SHP77 treated with DMSO at 0.1 percent for 48 hours (cell line): ENCODE measurements at regions not wholly inside any gene's neighbourhood (a gene's known extent, or its start where the extent isn't known, plus 50 kb on each side); places are given as distances from the start of the nearest gene placed in this dataset.

ENCODE experiments used
- DNase-seq: peaks from one replicate; lab custom pipeline; 2025; lab: John Stamatoyannopoulos, UW

GRCh38 chr9:118059484-118060278, 355.5 kb downstream of the TLR4 start:
- DNase-seq: no peak

DNA sequence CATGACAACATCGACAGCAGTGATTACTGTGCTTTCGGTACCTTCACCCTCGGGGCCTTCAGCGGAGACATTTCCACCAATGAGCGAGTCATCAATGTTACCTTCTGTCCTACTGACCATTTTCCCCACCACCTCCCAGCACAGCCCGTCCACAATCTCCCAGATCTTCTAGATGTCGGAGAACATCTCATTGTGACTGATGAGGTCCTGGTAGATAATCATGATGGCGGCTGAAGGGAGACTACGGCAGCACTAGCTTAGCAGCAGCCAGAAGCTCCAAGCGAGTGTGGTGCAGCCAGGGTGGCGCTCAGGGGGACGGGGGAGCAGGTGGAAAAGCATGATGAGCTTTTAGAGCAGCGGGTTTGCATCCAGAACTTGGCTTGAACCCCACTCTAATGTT, 379.0 kb downstream of the TLR4 start:
- no peak for DNase-seq

DNA sequence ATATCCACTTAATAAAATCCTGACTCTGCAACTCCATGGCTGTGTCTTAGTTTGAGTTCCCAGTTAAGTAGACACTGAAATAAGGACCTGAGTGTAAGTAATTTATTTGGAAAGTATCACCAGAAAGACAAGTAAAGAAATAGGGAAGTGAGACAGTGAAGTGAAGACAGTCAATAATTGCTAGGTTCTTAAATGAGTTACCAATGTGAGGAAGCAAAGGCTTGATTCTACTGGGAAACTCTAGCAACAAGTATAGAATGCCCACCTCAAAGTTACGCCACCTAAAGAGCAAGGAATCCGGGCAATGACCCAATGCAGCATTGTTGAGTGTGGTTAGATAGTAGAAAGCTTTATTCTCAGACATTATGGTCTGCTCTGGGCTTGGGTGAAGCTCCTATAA, 383.9 kb downstream of the TLR4 start:
- no peak for DNase-seq

- DNase-seq: no peak
These were observed 387.0 kb downstream of the TLR4 start for GRCh38 chr9:118091226-118091625.

DNA sequence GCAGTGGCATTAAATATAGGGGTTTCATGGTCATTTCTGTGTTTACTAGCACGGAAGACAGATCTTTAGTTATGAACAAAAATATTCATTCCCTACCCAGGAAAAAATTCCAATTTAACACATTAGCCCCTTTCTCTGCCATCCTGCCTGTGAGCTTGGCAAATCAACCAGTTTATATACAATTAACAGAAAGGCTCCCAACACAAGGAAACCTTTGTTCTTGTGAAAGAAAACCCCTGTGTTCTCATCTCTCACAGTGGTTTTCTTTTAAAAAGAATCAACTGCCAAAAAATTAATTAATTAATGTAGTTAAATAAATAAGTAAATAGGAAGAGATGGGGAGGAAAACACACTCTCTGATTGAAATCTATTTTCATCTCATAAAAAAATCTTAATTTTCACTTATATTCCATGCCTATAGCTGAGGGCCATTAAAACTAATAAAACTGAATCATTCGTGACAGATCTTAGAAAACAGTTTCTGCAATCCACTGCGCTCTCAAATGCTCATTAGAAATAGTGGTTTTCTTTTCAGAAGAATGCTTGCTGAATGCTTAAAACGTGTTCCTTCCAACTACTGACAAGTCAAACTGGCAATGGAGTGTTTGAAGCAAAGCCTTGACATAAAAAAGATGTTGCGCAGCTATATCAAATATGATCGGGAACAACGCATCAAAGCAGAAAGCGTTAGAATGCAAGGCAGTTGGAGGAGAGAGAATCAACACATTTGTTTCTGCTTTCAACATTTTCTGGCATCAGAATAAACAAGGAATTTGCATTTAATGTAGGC, 387.7 kb downstream of the TLR4 start:
- no peak for DNase-seq

- DNase-seq: no peak
These were observed 390.2 kb downstream of the TLR4 start for GRCh38 chr9:118094387-118094786.

DNA sequence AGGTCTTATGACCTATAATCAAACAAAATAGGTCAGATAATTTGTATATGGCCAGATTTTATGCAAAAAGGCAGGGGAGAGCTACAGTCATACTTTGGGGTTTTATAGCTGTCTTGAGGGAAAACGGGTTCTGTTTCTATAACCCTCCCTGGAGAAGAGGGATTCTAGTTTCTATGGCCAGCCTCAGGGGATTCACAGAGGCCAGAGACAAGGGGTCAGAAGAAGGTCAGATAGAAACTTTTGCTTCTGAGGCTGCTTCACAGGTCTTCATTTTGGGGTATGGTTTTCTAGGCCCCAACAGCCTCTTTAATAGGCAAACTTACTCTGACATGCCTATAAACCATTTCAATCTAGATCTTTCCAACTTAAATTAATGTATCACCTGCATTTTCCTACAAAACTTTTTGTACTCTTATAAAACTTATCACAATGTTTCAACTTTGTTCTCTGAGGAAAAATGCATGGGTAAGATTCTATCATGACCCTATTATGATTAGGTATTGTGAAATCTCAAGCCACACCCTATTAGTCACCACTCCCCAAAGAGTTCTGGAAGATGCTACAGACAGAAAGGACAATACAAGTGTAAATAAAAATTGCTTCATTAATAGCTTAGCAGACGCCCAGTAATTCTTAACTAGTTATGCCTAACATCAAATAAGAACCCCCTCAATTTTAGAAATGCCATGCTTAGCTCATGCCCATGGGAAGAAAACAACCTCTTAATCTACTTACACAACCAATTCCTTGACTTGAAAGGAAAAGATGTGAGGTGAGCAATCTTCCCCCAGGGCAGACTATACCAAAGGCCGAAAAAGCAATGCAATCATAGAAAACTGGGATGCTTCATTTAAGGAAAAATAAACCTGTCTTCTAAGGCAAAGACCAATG, 396.6 kb downstream of the TLR4 start:
- no peak for DNase-seq

GRCh38 chr9:118104363-118104762, 400.2 kb downstream of the TLR4 start:
- no peak for DNase-seq

DNA sequence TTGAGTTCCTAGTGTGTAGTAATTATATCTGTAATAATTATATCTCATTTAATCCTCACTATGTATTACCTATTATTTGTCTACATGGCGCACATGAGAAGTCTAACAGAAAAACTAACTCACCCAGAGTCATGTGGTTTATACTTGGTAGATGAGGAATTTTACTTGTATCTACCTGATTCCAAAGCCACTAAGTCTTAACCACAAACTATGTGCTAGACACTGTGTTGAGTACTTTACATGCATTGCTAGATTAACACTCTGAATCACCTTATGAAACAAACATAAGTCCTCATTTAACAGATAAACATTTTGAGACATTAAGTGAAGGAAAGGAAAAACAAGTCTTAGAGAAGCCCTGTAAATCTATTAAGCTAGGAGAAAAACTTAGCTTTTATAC, 404.8 kb downstream of the TLR4 start:
- no peak for DNase-seq

- no peak for DNase-seq
These were observed 405.3 kb downstream of the TLR4 start for GRCh38 chr9:118109542-118109941.

GRCh38 chr9:118121361-118121760, 417.2 kb downstream of the TLR4 start:
- no peak for DNase-seq

DNA sequence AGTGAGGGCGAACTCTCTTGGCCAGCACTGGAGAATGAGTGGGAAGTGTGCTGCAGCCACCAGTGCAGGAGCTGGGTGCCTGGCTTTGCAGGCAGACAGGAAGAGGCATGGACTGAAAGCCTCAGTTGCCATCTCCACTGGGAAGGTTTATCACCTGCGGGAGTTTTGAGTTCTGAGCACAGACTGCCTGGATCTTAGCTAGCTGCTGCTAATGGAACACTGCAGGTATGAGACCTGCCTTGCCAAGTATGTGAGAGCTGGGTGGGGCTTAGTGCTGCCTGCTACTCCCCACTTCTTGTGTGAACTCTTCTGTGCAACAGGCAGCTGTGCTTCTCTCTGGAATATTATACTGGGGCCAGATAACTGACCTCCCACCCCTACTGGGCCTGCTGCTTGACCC, 424.1 kb downstream of the TLR4 start:
- DNase-seq: no peak

GRCh38 chr9:118129541-118129940, 425.3 kb downstream of the TLR4 start:
- no peak for DNase-seq

DNA sequence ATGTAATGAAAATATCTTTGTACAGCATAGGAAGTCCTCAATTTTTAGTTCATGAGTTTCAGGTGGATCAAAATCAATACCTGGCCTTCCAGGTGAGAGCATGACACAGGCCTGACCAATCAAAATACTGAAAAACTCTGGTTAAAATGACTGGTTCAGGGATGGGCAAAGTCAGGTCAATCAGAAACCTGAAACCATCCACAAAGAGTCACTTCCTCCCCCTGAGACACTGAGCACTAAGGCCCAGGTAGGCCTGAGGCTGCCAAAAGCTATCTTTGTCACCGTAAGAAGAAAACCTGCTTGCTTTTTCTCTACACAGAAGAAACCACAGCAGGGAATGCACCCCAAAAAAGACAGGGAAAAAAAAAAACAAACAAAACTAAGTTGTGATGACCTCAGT, 444.8 kb downstream of the TLR4 start:
- no peak for DNase-seq

DNA sequence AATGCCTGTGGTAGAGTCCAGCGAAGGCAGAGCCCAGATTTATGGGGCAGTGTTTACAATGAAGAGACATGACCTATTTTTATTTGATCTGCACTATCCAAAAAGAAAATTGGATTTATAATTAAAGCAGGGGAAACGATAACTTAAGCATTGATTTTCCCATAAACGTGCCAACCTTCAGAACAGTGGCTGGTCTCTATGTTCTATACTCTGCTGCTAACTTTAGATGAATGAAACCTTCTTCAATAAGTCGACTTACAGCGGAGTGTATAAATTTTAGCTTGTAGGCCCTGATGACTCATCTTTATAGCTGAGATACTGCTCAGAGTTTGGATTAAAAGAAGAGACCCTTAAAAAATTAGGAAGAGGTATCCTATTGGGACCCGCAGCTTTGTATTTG, 452.6 kb downstream of the TLR4 start:
- no peak for DNase-seq

DNA sequence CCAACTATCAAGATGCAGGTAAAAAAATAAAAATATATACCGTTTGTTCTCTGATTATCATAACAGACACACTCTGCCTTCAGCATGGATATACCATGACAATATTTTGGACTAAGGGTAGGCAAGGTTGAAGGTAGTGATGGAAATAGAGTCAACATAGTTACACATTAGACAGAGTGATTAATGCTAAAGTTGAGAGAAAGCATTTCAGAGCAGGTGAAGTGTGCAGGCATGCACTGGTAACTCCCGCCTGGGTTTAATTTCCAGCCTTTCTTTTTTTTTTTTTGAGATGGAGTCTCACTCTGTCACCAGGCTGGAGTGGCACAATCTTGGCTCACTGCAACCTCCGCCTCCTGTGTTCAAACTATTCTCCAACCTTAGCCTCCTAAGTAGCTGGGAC, 458.5 kb downstream of the TLR4 start:
- DNase-seq: no peak

- no peak for DNase-seq
These were observed 459.5 kb downstream of the TLR4 start for GRCh38 chr9:118163751-118164150.

- no peak for DNase-seq
These were observed 461.2 kb downstream of the TLR4 start for GRCh38 chr9:118165451-118165850.

- DNase-seq: peak; percentile 29
These were observed 466.1 kb downstream of the TLR4 start for GRCh38 chr9:118170032-118170955.

- DNase-seq: no peak
These were observed 473.0 kb downstream of the TLR4 start for GRCh38 chr9:118177241-118177640.

DNA sequence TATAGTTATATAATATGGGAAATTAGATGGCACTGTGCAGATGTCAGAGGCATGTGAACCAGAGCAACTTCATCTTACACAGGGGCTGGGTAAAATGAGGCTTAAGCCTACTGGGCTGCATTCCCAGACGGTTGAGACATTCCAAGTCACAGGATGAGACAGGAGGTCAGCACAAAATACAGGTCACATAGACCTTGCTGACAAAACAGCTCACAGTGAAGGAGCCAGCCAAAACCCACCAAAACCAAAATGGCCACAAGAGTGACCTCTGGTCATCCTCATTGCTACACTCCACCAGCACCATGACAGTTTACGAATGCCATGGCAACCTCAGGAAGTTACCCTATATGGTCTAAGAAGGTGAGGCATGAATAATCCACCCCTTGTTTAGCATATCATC, 479.4 kb downstream of the TLR4 start:
- no peak for DNase-seq
